ENCODE measurements at regions not wholly inside any gene's neighbourhood (a gene's known extent, or its start where the extent isn't known, plus 50 kb on each side); places are given as distances from the start of the nearest gene placed in this dataset.

- Histone ChIP-seq H4K5ac (ENCODE audit: low read length) (no peak overlapping the region), H3K4ac (ENCODE audit: low read depth, low read length) (no peak overlapping the region), H3K9ac (ENCODE audit: low read length) (no peak overlapping the region), H2BK5ac (ENCODE audit: low read length) (no peak overlapping the region), H3K27ac (ENCODE audit: low read depth, low read length) (no peak overlapping the region), H3K36me3 (ENCODE audit: control insufficient read depth, insufficient read depth, low read length) (no peaks in the 10 kb centered on the region), H2BK15ac (replicated peaks; ENCODE audit: low read depth) (no peak overlapping the region), H3K4me1 (ENCODE audit: control insufficient read depth, low read depth, low read length) (no peaks in the 10 kb centered on the region), H2BK120ac (ENCODE audit: low read depth, low read length) (no peak overlapping the region), H2AK5ac (ENCODE audit: low read length) (no peak overlapping the region), H3K79me1 (ENCODE audit: low read length) (no peaks in the 10 kb centered on the region), H3K56ac (ENCODE audit: low read length) (no peak overlapping the region), H3K18ac (ENCODE audit: low read length) (no peak overlapping the region), H3K79me2 (ENCODE audit: control insufficient read depth, insufficient read depth, low read length) (no peaks in the 10 kb centered on the region), H3K4me2 (ENCODE audit: low read length) (no peak overlapping the region), H3K27me3 (ENCODE audit: insufficient read depth, low read length, poor library complexity) (no peaks in the 10 kb centered on the region), H3K23ac (ENCODE audit: low read length) (no peak overlapping the region), H3K4me3 (ENCODE audit: low read length) (no peak overlapping the region), H4K8ac (ENCODE audit: low read depth, low read length) (no peak overlapping the region)
- no CpG with 5 or more reads among the region's 3 CpGs for WGBS (ENCODE audit: extremely low coverage, insufficient coverage, low lambda C conversion rate)
- no peak for DNase-seq
Observed at GRCh38 chr7:9863545-9863944, 1110.1 kb upstream of the PHF14 start.

- Histone ChIP-seq H2BK5ac (ENCODE audit: low read length) (no peak overlapping the region), H3K27me3 (ENCODE audit: insufficient read depth, low read length, poor library complexity) (no peaks in the 10 kb centered on the region), H3K79me1 (ENCODE audit: low read length) (no peaks in the 10 kb centered on the region), H3K9ac (ENCODE audit: low read length) (no peak overlapping the region), H3K18ac (ENCODE audit: low read length) (no peak overlapping the region), H3K23ac (ENCODE audit: low read length) (no peak overlapping the region), H3K4me2 (ENCODE audit: low read length) (no peak overlapping the region), H3K36me3 (ENCODE audit: control insufficient read depth, insufficient read depth, low read length) (no peaks in the 10 kb centered on the region), H4K8ac (ENCODE audit: low read depth, low read length) (no peak overlapping the region), H3K56ac (ENCODE audit: low read length) (no peak overlapping the region), H3K4me3 (ENCODE audit: low read length) (no peak overlapping the region), H3K4me1 (ENCODE audit: control insufficient read depth, low read depth, low read length) (no peaks in the 10 kb centered on the region), H4K5ac (ENCODE audit: low read length) (no peak overlapping the region), H2BK120ac (ENCODE audit: low read depth, low read length) (no peak overlapping the region), H3K4ac (ENCODE audit: low read depth, low read length) (no peak overlapping the region), H3K27ac (ENCODE audit: low read depth, low read length) (no peak overlapping the region), H3K79me2 (ENCODE audit: control insufficient read depth, insufficient read depth, low read length) (no peaks in the 10 kb centered on the region), H2BK15ac (replicated peaks; ENCODE audit: low read depth) (no peak overlapping the region), H2AK5ac (ENCODE audit: low read length) (no peak overlapping the region)
- whole genome bisulfite sequencing (ENCODE audit: extremely low coverage, insufficient coverage, low lambda C conversion rate) = no CpG with 5 or more reads among the region's 1 CpG
- DNase-seq = no peak
Observed at GRCh38 chr7:9869151-9869550, 1104.5 kb upstream of the PHF14 start.

GRCh38 chr7:9869566-9869965, 1104.1 kb upstream of the PHF14 start:
- H3K23ac ChIP-seq (ENCODE audit: low read length) = no peak overlapping the region
- H3K4me2 ChIP-seq (ENCODE audit: low read length) = no peak overlapping the region
- H3K9ac ChIP-seq (ENCODE audit: low read length) = no peak overlapping the region
- no peaks in the 10 kb centered on the region for H3K79me1 ChIP-seq (ENCODE audit: low read length)
- H3K18ac ChIP-seq (ENCODE audit: low read length) = no peak overlapping the region
- H4K5ac ChIP-seq (ENCODE audit: low read length) = no peak overlapping the region
- no peak overlapping the region for H2BK120ac ChIP-seq (ENCODE audit: low read depth, low read length)
- WGBS (ENCODE audit: extremely low coverage, insufficient coverage, low lambda C conversion rate) = no CpG with 5 or more reads among the region's 2 CpGs
- no peak overlapping the region for H2BK15ac ChIP-seq (replicated peaks; ENCODE audit: low read depth)
- no peak overlapping the region for H2AK5ac ChIP-seq (ENCODE audit: low read length)
- no peak overlapping the region for H3K4me3 ChIP-seq (ENCODE audit: low read length)
- H3K27me3 ChIP-seq (ENCODE audit: insufficient read depth, low read length, poor library complexity) = no peaks in the 10 kb centered on the region
- no peak for DNase-seq
- H3K4ac ChIP-seq (ENCODE audit: low read depth, low read length) = no peak overlapping the region
- H3K27ac ChIP-seq (ENCODE audit: low read depth, low read length) = no peak overlapping the region
- no peaks in the 10 kb centered on the region for H3K79me2 ChIP-seq (ENCODE audit: control insufficient read depth, insufficient read depth, low read length)
- H3K4me1 ChIP-seq (ENCODE audit: control insufficient read depth, low read depth, low read length) = no peaks in the 10 kb centered on the region
- no peak overlapping the region for H4K8ac ChIP-seq (ENCODE audit: low read depth, low read length)
- no peaks in the 10 kb centered on the region for H3K36me3 ChIP-seq (ENCODE audit: control insufficient read depth, insufficient read depth, low read length)
- no peak overlapping the region for H2BK5ac ChIP-seq (ENCODE audit: low read length)
- no peak overlapping the region for H3K56ac ChIP-seq (ENCODE audit: low read length)

GRCh38 chr7:9870674-9871073, 1103.0 kb upstream of the PHF14 start:
- WGBS (ENCODE audit: extremely low coverage, insufficient coverage, low lambda C conversion rate) = no CpG with 5 or more reads among the region's 4 CpGs

GRCh38 chr7:9874182-9874581, 1099.5 kb upstream of the PHF14 start:
- Histone ChIP-seq H3K18ac (ENCODE audit: low read length) (no peak overlapping the region), H3K4ac (ENCODE audit: low read depth, low read length) (no peak overlapping the region), H3K36me3 (ENCODE audit: control insufficient read depth, insufficient read depth, low read length) (no peaks in the 10 kb centered on the region), H3K56ac (ENCODE audit: low read length) (no peak overlapping the region), H3K27ac (ENCODE audit: low read depth, low read length) (no peak overlapping the region), H3K27me3 (ENCODE audit: insufficient read depth, low read length, poor library complexity) (no peaks in the 10 kb centered on the region), H2BK15ac (replicated peaks; ENCODE audit: low read depth) (no peak overlapping the region), H3K4me1 (ENCODE audit: control insufficient read depth, low read depth, low read length) (no peaks in the 10 kb centered on the region), H3K4me3 (ENCODE audit: low read length) (no peak overlapping the region), H3K9ac (ENCODE audit: low read length) (no peak overlapping the region), H2BK5ac (ENCODE audit: low read length) (no peak overlapping the region), H2AK5ac (ENCODE audit: low read length) (no peak overlapping the region), H3K79me1 (ENCODE audit: low read length) (no peaks in the 10 kb centered on the region), H4K5ac (ENCODE audit: low read length) (no peak overlapping the region), H3K79me2 (ENCODE audit: control insufficient read depth, insufficient read depth, low read length) (no peaks in the 10 kb centered on the region), H3K23ac (ENCODE audit: low read length) (no peak overlapping the region), H3K4me2 (ENCODE audit: low read length) (no peak overlapping the region), H4K8ac (ENCODE audit: low read depth, low read length) (no peak overlapping the region), H2BK120ac (ENCODE audit: low read depth, low read length) (no peak overlapping the region)
- no CpG with 5 or more reads among the region's 1 CpG for WGBS (ENCODE audit: extremely low coverage, insufficient coverage, low lambda C conversion rate)
- no peak for DNase-seq

More at GRCh38 chr7:9870674-9871073, 1103.0 kb upstream of the PHF14 start:
- H3K79me2 ChIP-seq (ENCODE audit: control insufficient read depth, insufficient read depth, low read length) = no peaks in the 10 kb centered on the region
- H4K8ac ChIP-seq (ENCODE audit: low read depth, low read length) = no peak overlapping the region
- H3K79me1 ChIP-seq (ENCODE audit: low read length) = no peaks in the 10 kb centered on the region
- H3K4me1 ChIP-seq (ENCODE audit: control insufficient read depth, low read depth, low read length) = no peaks in the 10 kb centered on the region
- no peak for DNase-seq
- no peak overlapping the region for H3K4me3 ChIP-seq (ENCODE audit: low read length)
- no peak overlapping the region for H2BK5ac ChIP-seq (ENCODE audit: low read length)
- H3K36me3 ChIP-seq (ENCODE audit: control insufficient read depth, insufficient read depth, low read length) = no peaks in the 10 kb centered on the region
- no peak overlapping the region for H3K23ac ChIP-seq (ENCODE audit: low read length)
- H3K56ac ChIP-seq (ENCODE audit: low read length) = no peak overlapping the region
- no peaks in the 10 kb centered on the region for H3K27me3 ChIP-seq (ENCODE audit: insufficient read depth, low read length, poor library complexity)
- H3K9ac ChIP-seq (ENCODE audit: low read length) = no peak overlapping the region
- no peak overlapping the region for H2BK120ac ChIP-seq (ENCODE audit: low read depth, low read length)
- no peak overlapping the region for H3K27ac ChIP-seq (ENCODE audit: low read depth, low read length)
- no peak overlapping the region for H3K18ac ChIP-seq (ENCODE audit: low read length)
- no peak overlapping the region for H2BK15ac ChIP-seq (replicated peaks; ENCODE audit: low read depth)
- no peak overlapping the region for H4K5ac ChIP-seq (ENCODE audit: low read length)
- H3K4ac ChIP-seq (ENCODE audit: low read depth, low read length) = no peak overlapping the region
- no peak overlapping the region for H2AK5ac ChIP-seq (ENCODE audit: low read length)
- H3K4me2 ChIP-seq (ENCODE audit: low read length) = no peak overlapping the region

GRCh38 chr7:9876053-9876452, 1097.6 kb upstream of the PHF14 start:
- no peak overlapping the region for H2BK15ac ChIP-seq (replicated peaks; ENCODE audit: low read depth)
- no peak overlapping the region for H3K23ac ChIP-seq (ENCODE audit: low read length)
- H3K9ac ChIP-seq (ENCODE audit: low read length) = no peak overlapping the region
- H3K4me1 ChIP-seq (ENCODE audit: control insufficient read depth, low read depth, low read length) = no peaks in the 10 kb centered on the region
- H3K27me3 ChIP-seq (ENCODE audit: insufficient read depth, low read length, poor library complexity) = no peaks in the 10 kb centered on the region
- H3K36me3 ChIP-seq (ENCODE audit: control insufficient read depth, insufficient read depth, low read length) = no peaks in the 10 kb centered on the region
- no peak for DNase-seq
- no peak overlapping the region for H3K4me2 ChIP-seq (ENCODE audit: low read length)
- H2AK5ac ChIP-seq (ENCODE audit: low read length) = no peak overlapping the region
- no peak overlapping the region for H4K5ac ChIP-seq (ENCODE audit: low read length)
- H4K8ac ChIP-seq (ENCODE audit: low read depth, low read length) = no peak overlapping the region
- no peaks in the 10 kb centered on the region for H3K79me1 ChIP-seq (ENCODE audit: low read length)
- H3K4me3 ChIP-seq (ENCODE audit: low read length) = no peak overlapping the region
- H3K4ac ChIP-seq (ENCODE audit: low read depth, low read length) = no peak overlapping the region
- H3K56ac ChIP-seq (ENCODE audit: low read length) = no peak overlapping the region
- no peak overlapping the region for H3K18ac ChIP-seq (ENCODE audit: low read length)
- no peaks in the 10 kb centered on the region for H3K79me2 ChIP-seq (ENCODE audit: control insufficient read depth, insufficient read depth, low read length)
- H2BK120ac ChIP-seq (ENCODE audit: low read depth, low read length) = no peak overlapping the region
- no peak overlapping the region for H2BK5ac ChIP-seq (ENCODE audit: low read length)
- no peak overlapping the region for H3K27ac ChIP-seq (ENCODE audit: low read depth, low read length)
